GM06990 (cell line): ENCODE measurements at regions not wholly inside any gene's neighbourhood (a gene's known extent, or its start where the extent isn't known, plus 50 kb on each side); places are given as distances from the start of the nearest gene placed in this dataset.

Experiments used
- DNase-seq: peaks from one replicate; pipeline ENCODE4 v3.0.0-alpha.2; 2011; ENCODE audit not compliant: insufficient read length; ENCODE audit errors: extremely low read depth
- H3K27me3 ChIP-seq: replicated peaks from 2 replicates; pipeline ENCODE4 v1.6.0; 2011; ENCODE audit warnings: low read length; ENCODE audit not compliant: control insufficient read depth, insufficient read depth
- H3K36me3 ChIP-seq: 2 replicates; pipeline ENCODE4 v1.5.1; 2011; ENCODE audit warnings: low read length; ENCODE audit not compliant: control insufficient read depth, insufficient read depth
- H3K4me3 ChIP-seq: replicated peaks from 2 replicates; pipeline ENCODE4 v1.5.1; 2011; ENCODE audit warnings: low read depth, mild to moderate bottlenecking, control low read depth, low read length
- CTCF ChIP-seq: IDR thresholded peaks from 2 replicates; pipeline ENCODE4 v1.5.1; 2011; ENCODE audit warnings: low read length, control low read depth, mild to moderate bottlenecking, inconsistent platforms; ENCODE audit not compliant: insufficient read depth, poor library complexity, severe bottlenecking

- no peak for TF ChIP-seq CTCF
- Histone ChIP-seq H3K4me3 (no peak overlapping the region), H3K27me3 (no peaks in the 10 kb centered on the region), H3K36me3 (no peaks in the 10 kb centered on the region)
- DNase-seq: no peak
Observed at GRCh38 chr18:9008200-9008708, 94.2 kb upstream of the NDUFV2 start.

- no peak for DNase-seq
- Histone ChIP-seq H3K27me3 (no peaks in the 10 kb centered on the region), H3K4me3 (no peak overlapping the region), H3K36me3 (no peaks in the 10 kb centered on the region)
- TF ChIP-seq CTCF: no peak
Observed at GRCh38 chr18:9008709-9009635, 93.5 kb upstream of the NDUFV2 start.

- Histone ChIP-seq H3K27me3 (no peaks in the 10 kb centered on the region), H3K36me3 (no peaks in the 10 kb centered on the region), H3K4me3 (no peak overlapping the region)
- DNase-seq: no peak
- no peak for TF ChIP-seq CTCF
Observed at GRCh38 chr18:9009703-9010488, 92.6 kb upstream of the NDUFV2 start.

GRCh38 chr18:9011431-9011830 lies 91.1 kb upstream of the NDUFV2 start:
- Histone ChIP-seq H3K36me3 (no peaks in the 10 kb centered on the region), H3K4me3 (no peak overlapping the region), H3K27me3 (no peaks in the 10 kb centered on the region)
- no peak for TF ChIP-seq CTCF
- no peak for DNase-seq

- Histone ChIP-seq H3K4me3 (no peak overlapping the region), H3K27me3 (no peaks in the 10 kb centered on the region), H3K36me3 (no peaks in the 10 kb centered on the region)
- TF ChIP-seq CTCF: no peak
- no peak for DNase-seq
Observed at GRCh38 chr18:9013926-9014373, 88.5 kb upstream of the NDUFV2 start.
